SU-DHL-6 (cell line): ENCODE measurements at regions not wholly inside any gene's neighbourhood (a gene's known extent, or its start where the extent isn't known, plus 50 kb on each side); places are given as distances from the start of the nearest gene placed in this dataset.

Experiments
- EZH2phosphoT487 ChIP-seq: fragments of 200-600 bp; sonication (generic), shearing (Covaris generic); conservative IDR thresholded peaks from 2 replicates; pipeline ENCODE4 v1.6.1; 2018; ENCODE audit warnings: mild to moderate bottlenecking, antibody characterized with exemption, low read length, moderate library complexity, mixed read lengths
- TF ChIP-seq, protein P1 (sequence below): fragments of 200-600 bp; sonication (generic); IDR thresholded peaks from one replicate; pipeline ENCODE4 v1.5.1; 2017; ENCODE audit warnings: antibody characterized with exemption, mild to moderate bottlenecking, low read length, moderate library complexity; ENCODE audit not compliant: insufficient read depth, poor library complexity, severe bottlenecking

DNA sequence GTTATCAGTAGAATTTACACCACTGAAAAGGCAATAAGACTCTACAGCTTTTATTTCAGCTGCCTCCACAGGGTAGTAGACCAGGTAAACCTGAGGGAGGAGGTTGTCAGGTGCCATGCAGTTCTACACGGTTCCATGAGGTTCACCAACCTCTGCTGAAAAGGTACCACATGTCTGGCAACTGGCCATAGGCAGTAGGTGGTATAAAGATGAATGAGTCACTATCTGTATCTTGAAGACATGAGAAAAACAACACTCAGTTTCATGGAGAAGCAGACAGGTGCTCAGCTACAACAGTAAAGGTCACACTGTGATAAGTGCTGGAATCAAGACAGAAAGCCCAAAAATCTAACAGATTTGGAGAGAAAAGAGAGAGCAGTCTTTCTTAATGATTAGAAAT lies 145.4 kb downstream of the PTGER3 start:
- TF ChIP-seq, protein P1, sequence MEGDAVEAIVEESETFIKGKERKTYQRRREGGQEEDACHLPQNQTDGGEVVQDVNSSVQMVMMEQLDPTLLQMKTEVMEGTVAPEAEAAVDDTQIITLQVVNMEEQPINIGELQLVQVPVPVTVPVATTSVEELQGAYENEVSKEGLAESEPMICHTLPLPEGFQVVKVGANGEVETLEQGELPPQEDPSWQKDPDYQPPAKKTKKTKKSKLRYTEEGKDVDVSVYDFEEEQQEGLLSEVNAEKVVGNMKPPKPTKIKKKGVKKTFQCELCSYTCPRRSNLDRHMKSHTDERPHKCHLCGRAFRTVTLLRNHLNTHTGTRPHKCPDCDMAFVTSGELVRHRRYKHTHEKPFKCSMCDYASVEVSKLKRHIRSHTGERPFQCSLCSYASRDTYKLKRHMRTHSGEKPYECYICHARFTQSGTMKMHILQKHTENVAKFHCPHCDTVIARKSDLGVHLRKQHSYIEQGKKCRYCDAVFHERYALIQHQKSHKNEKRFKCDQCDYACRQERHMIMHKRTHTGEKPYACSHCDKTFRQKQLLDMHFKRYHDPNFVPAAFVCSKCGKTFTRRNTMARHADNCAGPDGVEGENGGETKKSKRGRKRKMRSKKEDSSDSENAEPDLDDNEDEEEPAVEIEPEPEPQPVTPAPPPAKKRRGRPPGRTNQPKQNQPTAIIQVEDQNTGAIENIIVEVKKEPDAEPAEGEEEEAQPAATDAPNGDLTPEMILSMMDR, result no peak
- no peak for TF ChIP-seq EZH2phosphoT487
